GM12878 (cell line): ENCODE measurements at regions not wholly inside any gene's neighbourhood (a gene's known extent, or its start where the extent isn't known, plus 50 kb on each side); places are given as distances from the start of the nearest gene placed in this dataset.

ENCODE experiments used
- ATAC-seq: fragments of 200-7000 bp; cut with Tn5 transposase; 3 replicates; pipeline ENCODE4 v1.9.1; 2020; ENCODE audit warnings: mild to moderate bottlenecking, moderate library complexity
- BruUV-seq: library from RNA; stranded (reverse); fragments of 400-500 nt; replicated peaks from 2 replicates; lab custom pipeline; 2021; lab: Mats Ljungman, UMichigan
- CTCF ChIA-PET: fragments of 300-600 bp; sonication (Branson Sonifier 250); formaldehyde crosslinking; extraction: SDS; loops from one replicate; lab custom pipeline; 2021; ENCODE audit warnings: inconsistent platforms; lab: Yijun Ruan, JAX
- POLR2A ChIA-PET: fragments of 350-600 bp; formaldehyde crosslinking; extraction: SDS; loops from one replicate; lab custom pipeline; 2021; ENCODE audit warnings: inconsistent platforms; lab: Charles Lee
- RAD21 ChIA-PET: fragments of 300-600 bp; sonication (Branson Sonifier 250); formaldehyde crosslinking; loops from one replicate; lab custom pipeline; 2023; ENCODE audit warnings: antibody characterized with exemption; ENCODE audit not compliant: unreplicated experiment; lab: Charles Lee
- SMC1A ChIA-PET: fragments of 300-600 bp; sonication (Branson Sonifier 250); formaldehyde crosslinking; loops from one replicate; lab custom pipeline; 2023; ENCODE audit not compliant: unreplicated experiment, uncharacterized antibody; lab: Charles Lee
- DNase-seq: peaks from one replicate; pipeline ENCODE4 v3.0.0-alpha.2; 2011; ENCODE audit warnings: low read depth, low spot score
- FAIRE-seq: peaks from 3 replicates; lab custom pipeline; 2011; peaks lifted over from hg19 to GRCh38; lab: Jason Lieb, UNC
- H2AFZ ChIP-seq: 2 replicates; pipeline ENCODE4 v1.6.0; 2011; ENCODE audit warnings: low read depth, low read length, control low read depth; ENCODE audit not compliant: control insufficient read depth
- H3K27ac ChIP-seq: 2 replicates; pipeline ENCODE4 v1.5.1; 2011; ENCODE audit warnings: control low read depth; ENCODE audit not compliant: control insufficient read depth, insufficient read depth
- H3K27me3 ChIP-seq, 2 experiments: replicated peaks in 1 of 2; 2 replicates each; pipeline versions ENCODE4 v1.6.0 to v1.6.1; 2011; ENCODE audit warnings: low read length in 1 of 2; ENCODE audit not compliant: control insufficient read depth in 2 of 2, insufficient read depth in 2 of 2
- H3K36me3 ChIP-seq, 2 experiments: 2 replicates each; pipeline ENCODE4 v1.5.1; 2011; ENCODE audit warnings: low read length in 1 of 2; ENCODE audit not compliant: control insufficient read depth in 2 of 2, insufficient read depth in 2 of 2
- H3K4me1 ChIP-seq: 2 replicates; pipeline ENCODE4 v1.6.1; 2011; ENCODE audit warnings: mild to moderate bottlenecking, low read length, moderate library complexity, mixed read lengths; ENCODE audit not compliant: control insufficient read depth, insufficient read depth
- H3K4me2 ChIP-seq: 2 replicates; pipeline ENCODE4 v1.6.0; 2011; ENCODE audit warnings: control low read depth; ENCODE audit not compliant: control insufficient read depth, insufficient read depth
- H3K4me3 ChIP-seq: fragments of 200-600 bp; sonication (generic); 2 replicates; pipeline ENCODE4 v1.5.1; 2016
- H3K79me2 ChIP-seq: 2 replicates; pipeline ENCODE4 v1.6.0; 2011; ENCODE audit warnings: low read length; ENCODE audit not compliant: control insufficient read depth, insufficient read depth
- H3K9ac ChIP-seq: 2 replicates; pipeline ENCODE4 v1.8.0; 2011; ENCODE audit warnings: low read length, control low read depth, mixed read lengths; ENCODE audit not compliant: control insufficient read depth, insufficient read depth
- H3K9me3 ChIP-seq: replicated peaks from 3 replicates; pipeline ENCODE4 v1.5.1; 2011; ENCODE audit warnings: mild to moderate bottlenecking, low read length; ENCODE audit not compliant: control insufficient read depth, insufficient read depth
- H4K20me1 ChIP-seq: 2 replicates; pipeline ENCODE4 v1.6.0; 2011; ENCODE audit not compliant: control insufficient read depth, insufficient read depth
- ASH2L ChIP-seq: fragments of 300-600, 200-600 bp; sonication (generic); IDR thresholded peaks from 2 replicates; pipeline ENCODE4 v1.6.1; 2017; ENCODE audit warnings: low read depth, mild to moderate bottlenecking, borderline replicate concordance
- CEBPZ ChIP-seq: fragments of 150-350 bp; IDR thresholded peaks from 2 replicates; pipeline ENCODE4 v1.6.1; 2016; ENCODE audit warnings: low read depth, low read length
- E2F8 ChIP-seq: fragments of 450-650 bp; IDR thresholded peaks from 2 replicates; pipeline ENCODE4 v1.6.1; 2018; ENCODE audit warnings: mild to moderate bottlenecking, low read depth, moderate library complexity; ENCODE audit not compliant: partially characterized antibody
- FOS ChIP-seq: IDR thresholded peaks from 3 replicates; pipeline ENCODE4 v1.6.1; 2011; ENCODE audit warnings: borderline replicate concordance; ENCODE audit not compliant: insufficient read length; ENCODE audit errors: extremely low read depth
- HDGF ChIP-seq: fragments of 450-650 bp; IDR thresholded peaks from 2 replicates; pipeline ENCODE4 v1.6.1; 2016; ENCODE audit warnings: antibody characterized with exemption
- IRF4 ChIP-seq: IDR thresholded peaks from 2 replicates; pipeline ENCODE4 v1.6.1; 2011; ENCODE audit warnings: low read depth, low read length
- KAT2A ChIP-seq: conservative IDR thresholded peaks from 2 replicates; pipeline ENCODE4 v1.6.1; 2011; ENCODE audit warnings: low read depth, low read length; ENCODE audit not compliant: control insufficient read depth
- MTA2 ChIP-seq: fragments of 450-650 bp; IDR thresholded peaks from 2 replicates; pipeline ENCODE4 v1.6.1; 2016; ENCODE audit warnings: low read depth, mild to moderate bottlenecking, moderate library complexity
- MYB ChIP-seq: fragments of 150-350 bp; IDR thresholded peaks from 2 replicates; pipeline ENCODE4 v1.6.1; 2014; ENCODE audit warnings: mild to moderate bottlenecking, low read depth, low read length, borderline replicate concordance
- NBN ChIP-seq: fragments of 450-650 bp; IDR thresholded peaks from 2 replicates; pipeline ENCODE4 v1.6.1; 2016
- NRF1 ChIP-seq: conservative IDR thresholded peaks from 2 replicates; pipeline ENCODE4 v1.6.1; 2011; ENCODE audit warnings: mild to moderate bottlenecking, low read depth, low read length, improper control_type of control experiment
- POLR2AphosphoS5 ChIP-seq: IDR thresholded peaks from 2 replicates; pipeline ENCODE4 v1.6.1; 2011; ENCODE audit warnings: mild to moderate bottlenecking, low read length, inconsistent platforms
- RBBP5 ChIP-seq: fragments of 200-600 bp; sonication (generic); conservative IDR thresholded peaks from 2 replicates; pipeline ENCODE4 v1.6.1; 2016
- SMAD5 ChIP-seq: IDR thresholded peaks from 2 replicates; pipeline ENCODE4 v1.6.1; 2016; ENCODE audit warnings: antibody characterized with exemption, low read depth
- SMARCA5 ChIP-seq: fragments of 450-650 bp; IDR thresholded peaks from 2 replicates; pipeline ENCODE4 v1.6.1; 2017; ENCODE audit warnings: mild to moderate bottlenecking
- TARDBP ChIP-seq: IDR thresholded peaks from 2 replicates; pipeline ENCODE4 v1.6.1; 2016; ENCODE audit warnings: borderline replicate concordance
- TCF12 ChIP-seq: IDR thresholded peaks from 2 replicates; pipeline ENCODE4 v1.6.1; 2011; ENCODE audit warnings: low read depth, mild to moderate bottlenecking, low read length
- WRNIP1 ChIP-seq: IDR thresholded peaks from 2 replicates; pipeline ENCODE4 v1.6.1; 2011; ENCODE audit warnings: low read depth, low read length, improper control_type of control experiment, borderline replicate concordance
- ZNF24 ChIP-seq: fragments of 450-650 bp; IDR thresholded peaks from 2 replicates; pipeline ENCODE4 v1.6.1; 2017; ENCODE audit warnings: antibody characterized with exemption, mild to moderate bottlenecking
- WGBS: methylation state at CpG from one replicate; pipeline ENCODE4 v1.1.6; 2016; ENCODE audit warnings: low lambda C conversion rate; ENCODE audit not compliant: insufficient replicate concordance, insufficient coverage; ENCODE audit errors: missing lambda C conversion rate; 5-methylcytosine and 5-hydroxymethylcytosine counted together
- in situ Hi-C: fragments of 300-500 bp; cut with MboI; formaldehyde crosslinking; loops from 9 replicates; pipeline ENCODE4 v1.14.3; 2018; ENCODE audit warnings: mixed read lengths
- intact Hi-C: fragments of 100-400 bp; cut with micrococcal nuclease; formaldehyde crosslinking; loops from one replicate; pipeline ENCODE4 v1.14.2; 2022; ENCODE audit not compliant: unreplicated experiment
- TF ChIP-seq, protein P1 (sequence below): IDR thresholded peaks from 2 replicates; pipeline ENCODE4 v1.6.1; 2012; ENCODE audit warnings: low read depth, low read length, improper control_type of control experiment

GRCh38 chr2:180314086-180314485 lies 307.0 kb upstream of the CWC22 start:
- DNase-seq (no peak), ATAC-seq (no peak), FAIRE-seq (no peak)
- TF ChIP-seq SMAD5, result no peak
- no peak for TF ChIP-seq HDGF
- no peak for TF ChIP-seq NRF1
- no peak for TF ChIP-seq CEBPZ
- no peak for TF ChIP-seq ZNF24
- no peak for TF ChIP-seq NBN
- TF ChIP-seq ASH2L, result no peak
- TF ChIP-seq FOS, result no peak
- TF ChIP-seq RBBP5, result no peak
- TF ChIP-seq SMARCA5, result no peak
- no peak for TF ChIP-seq MTA2
- TF ChIP-seq POLR2AphosphoS5, result no peak
- no peak for TF ChIP-seq WRNIP1
- no peak for TF ChIP-seq TCF12
- no peak for TF ChIP-seq MYB
- TF ChIP-seq E2F8, result no peak
- no peak for TF ChIP-seq IRF4
- no peak for TF ChIP-seq KAT2A
- TF ChIP-seq, protein P1, sequence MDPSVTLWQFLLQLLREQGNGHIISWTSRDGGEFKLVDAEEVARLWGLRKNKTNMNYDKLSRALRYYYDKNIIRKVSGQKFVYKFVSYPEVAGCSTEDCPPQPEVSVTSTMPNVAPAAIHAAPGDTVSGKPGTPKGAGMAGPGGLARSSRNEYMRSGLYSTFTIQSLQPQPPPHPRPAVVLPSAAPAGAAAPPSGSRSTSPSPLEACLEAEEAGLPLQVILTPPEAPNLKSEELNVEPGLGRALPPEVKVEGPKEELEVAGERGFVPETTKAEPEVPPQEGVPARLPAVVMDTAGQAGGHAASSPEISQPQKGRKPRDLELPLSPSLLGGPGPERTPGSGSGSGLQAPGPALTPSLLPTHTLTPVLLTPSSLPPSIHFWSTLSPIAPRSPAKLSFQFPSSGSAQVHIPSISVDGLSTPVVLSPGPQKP, result no peak
- TF ChIP-seq TARDBP, result no peak
- intact Hi-C loops (no loop called here), in situ Hi-C loops (no loop called here)
- H3K9ac ChIP-seq, result no peak overlapping the region
- ChIA-PET POLR2A (no interaction called here), RAD21 (no interaction called here), CTCF (no interaction called here), SMC1A (no interaction called here)
- H3K27ac ChIP-seq, result no peak overlapping the region
- no peaks in the 10 kb centered on the region for H3K9me3 ChIP-seq
- no peak overlapping the region for H3K4me3 ChIP-seq
- H3K36me3 ChIP-seq, result no peaks in the 10 kb centered on the region
- H3K4me1 ChIP-seq, result no peaks in the 10 kb centered on the region
- no peaks in the 10 kb centered on the region for H3K27me3 ChIP-seq
- H2AFZ ChIP-seq, result no peak overlapping the region
- no peaks in the 10 kb centered on the region for H3K79me2 ChIP-seq
- no TSS peak for BruUV-seq
- WGBS, result 40% methylated on average over 2 of the region's 2 CpGs
- no peak overlapping the region for H3K4me2 ChIP-seq
- no peaks in the 10 kb centered on the region for H4K20me1 ChIP-seq
